Stimulated activated CD4-positive, alpha-beta T cell treated with anti-CD3 and anti-CD28 coated beads, TNF-alpha, amount 100 ng/mL, for 1 hour (primary cell): ENCODE measurements at regions not wholly inside any gene's neighbourhood (a gene's known extent, or its start where the extent isn't known, plus 50 kb on each side); places are given as distances from the start of the nearest gene placed in this dataset.

ENCODE experiments used
- DNase-seq, 3 donors: peaks; one replicate each; pipeline ENCODE4 v3.0.0-alpha.2; 2020; ENCODE audit warnings: low read depth in 3 of 3, low spot score in 1 of 3

- no peak for DNase-seq
Measured at GRCh38 chr15:38879909-38880471, 315.4 kb upstream of the RASGRP1 start.

- DNase-seq: no peak
Measured at GRCh38 chr15:38882221-38882620, 317.6 kb upstream of the RASGRP1 start.

GRCh38 chr15:38883987-38884386 is 319.4 kb upstream of the RASGRP1 start:
- no peak for DNase-seq

- no peak for DNase-seq
Measured at GRCh38 chr15:38885001-38885400, 320.4 kb upstream of the RASGRP1 start.

- no peak for DNase-seq
Measured at GRCh38 chr15:38885471-38885952, 320.9 kb upstream of the RASGRP1 start.

- no peak for DNase-seq
Measured at GRCh38 chr15:38886315-38887163, 321.9 kb upstream of the RASGRP1 start.

GRCh38 chr15:38888701-38889221 is 324.1 kb upstream of the RASGRP1 start:
- DNase-seq: no peak

- DNase-seq: no peak
Measured at GRCh38 chr15:38890194-38890593, 325.6 kb upstream of the RASGRP1 start.

GRCh38 chr15:38893925-38894242 is 329.3 kb upstream of the RASGRP1 start:
- DNase-seq: no peak

- DNase-seq: no peak
Measured at GRCh38 chr15:38894243-38894948, 329.8 kb upstream of the RASGRP1 start.

- no peak for DNase-seq
Measured at GRCh38 chr15:38895326-38896255, 331.0 kb upstream of the RASGRP1 start.

GRCh38 chr15:38896647-38897046 is 332.0 kb upstream of the RASGRP1 start:
- DNase-seq: no peak

GRCh38 chr15:38897551-38897950 is 332.9 kb upstream of the RASGRP1 start:
- no peak for DNase-seq

- DNase-seq: no peak
Measured at GRCh38 chr15:38898236-38898635, 333.6 kb upstream of the RASGRP1 start.

GRCh38 chr15:38899300-38899699 is 334.7 kb upstream of the RASGRP1 start:
- no peak for DNase-seq

GRCh38 chr15:38904298-38904697 is 339.7 kb upstream of the RASGRP1 start:
- no peak for DNase-seq

GRCh38 chr15:38905632-38906031 is 341.0 kb upstream of the RASGRP1 start:
- no peak for DNase-seq

- no peak for DNase-seq
Measured at GRCh38 chr15:38920966-38921365, 356.4 kb upstream of the RASGRP1 start.

GRCh38 chr15:38921471-38921870 is 356.9 kb upstream of the RASGRP1 start:
- no peak for DNase-seq

GRCh38 chr15:38928431-38928830 is 363.8 kb upstream of the RASGRP1 start:
- DNase-seq: no peak
